NCI-H524 treated with DMSO at 0.1 percent for 48 hours (cell line): ENCODE measurements at regions not wholly inside any gene's neighbourhood (a gene's known extent, or its start where the extent isn't known, plus 50 kb on each side); places are given as distances from the start of the nearest gene placed in this dataset.

Experiments used
- DNase-seq: peaks from one replicate; lab custom pipeline; 2025; lab: John Stamatoyannopoulos, UW

GRCh38 chr7:130970196-130970595, 236.2 kb upstream of the KLF14 start:
- DNase-seq: no peak

- DNase-seq: no peak
Observed at GRCh38 chr7:130970696-130971095, 236.7 kb upstream of the KLF14 start.

DNA sequence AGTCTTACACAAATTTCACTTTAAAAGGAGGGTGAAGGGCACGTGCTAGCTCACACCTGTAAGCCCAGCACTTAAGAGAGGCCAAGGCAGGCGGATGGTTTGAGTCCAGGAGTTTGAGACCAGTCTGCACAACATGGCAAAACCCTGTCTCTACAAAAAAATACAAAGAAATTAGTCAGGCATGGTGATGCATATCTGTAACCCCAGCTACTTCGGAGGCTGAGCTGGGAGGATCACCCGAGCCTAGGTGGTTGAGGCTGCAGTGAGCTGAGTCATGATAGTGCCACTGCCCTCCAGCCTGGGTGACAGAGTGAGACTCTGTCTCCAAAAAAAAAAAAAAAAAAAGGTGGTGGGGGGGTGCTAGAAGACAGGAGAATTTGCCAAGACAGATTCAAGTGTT, 237.3 kb upstream of the KLF14 start:
- no peak for DNase-seq

GRCh38 chr7:130972201-130972600, 238.2 kb upstream of the KLF14 start:
- no peak for DNase-seq

DNA sequence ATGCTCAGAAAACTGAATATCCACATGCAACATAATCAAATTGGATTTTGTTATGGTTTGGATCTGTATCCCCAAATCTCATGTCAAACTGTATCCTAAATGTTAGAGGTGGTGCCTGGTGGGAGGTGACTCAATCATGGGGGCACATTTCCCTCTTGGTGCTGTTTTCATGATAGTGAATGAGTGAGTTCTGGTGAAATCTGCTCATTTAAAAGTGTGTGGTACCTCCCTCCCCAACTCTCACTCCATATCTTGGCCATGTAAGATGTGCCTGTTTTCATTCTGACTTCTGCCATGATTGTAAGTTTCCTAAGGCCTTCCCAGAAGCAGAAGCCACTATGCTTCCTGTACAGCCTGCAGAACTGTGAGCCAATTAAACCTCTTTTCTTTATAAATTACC, 239.6 kb upstream of the KLF14 start:
- no peak for DNase-seq

DNA sequence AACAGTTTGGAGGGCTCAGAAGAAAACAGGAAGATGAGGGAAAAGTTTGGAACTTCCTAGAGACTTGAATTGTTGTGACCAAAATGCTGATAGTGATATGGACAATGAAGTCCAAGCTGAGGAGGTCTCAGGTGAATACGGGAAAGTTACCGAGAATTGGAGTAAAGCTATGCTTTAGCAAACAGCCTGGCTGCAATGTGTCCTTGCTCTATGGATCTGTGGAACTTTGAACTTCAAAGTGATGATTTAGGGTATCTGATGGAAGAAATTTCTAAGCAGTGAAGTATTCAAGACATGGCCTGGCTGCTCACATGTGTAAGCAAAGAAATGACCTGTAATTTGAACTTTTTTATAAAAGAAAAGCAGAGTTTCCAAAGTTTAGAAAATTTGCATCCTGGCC, 240.2 kb upstream of the KLF14 start:
- no peak for DNase-seq

GRCh38 chr7:130974794-130975193, 240.8 kb upstream of the KLF14 start:
- DNase-seq: no peak

GRCh38 chr7:130975731-130976130, 241.7 kb upstream of the KLF14 start:
- DNase-seq: no peak

GRCh38 chr7:130982160-130982638, 248.2 kb upstream of the KLF14 start:
- no peak for DNase-seq

GRCh38 chr7:130982651-130983050, 248.6 kb upstream of the KLF14 start:
- no peak for DNase-seq

- DNase-seq: no peak
Observed at GRCh38 chr7:130985361-130985760, 251.4 kb upstream of the KLF14 start.

- no peak for DNase-seq
Observed at GRCh38 chr7:130986261-130986690, 252.3 kb upstream of the KLF14 start.

DNA sequence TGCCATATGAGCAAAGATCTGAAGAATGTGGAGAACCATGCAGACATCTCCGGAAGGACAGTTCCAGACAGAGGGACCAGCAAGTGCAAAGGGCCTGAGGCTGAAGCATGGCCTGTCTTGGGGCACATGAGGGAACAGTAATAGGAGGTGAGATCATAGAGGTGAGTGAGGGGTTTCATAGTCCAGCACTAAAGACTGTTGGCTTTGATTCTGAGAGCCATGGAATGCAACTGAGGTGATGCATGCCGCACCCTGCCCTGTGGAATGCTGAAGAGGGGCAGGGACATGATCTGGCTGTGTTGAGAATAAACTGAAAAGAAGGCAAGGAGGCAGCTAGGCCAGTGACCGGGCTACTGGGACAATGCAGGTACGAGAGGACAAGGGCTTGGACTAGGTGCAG, 253.1 kb upstream of the KLF14 start:
- no peak for DNase-seq

DNA sequence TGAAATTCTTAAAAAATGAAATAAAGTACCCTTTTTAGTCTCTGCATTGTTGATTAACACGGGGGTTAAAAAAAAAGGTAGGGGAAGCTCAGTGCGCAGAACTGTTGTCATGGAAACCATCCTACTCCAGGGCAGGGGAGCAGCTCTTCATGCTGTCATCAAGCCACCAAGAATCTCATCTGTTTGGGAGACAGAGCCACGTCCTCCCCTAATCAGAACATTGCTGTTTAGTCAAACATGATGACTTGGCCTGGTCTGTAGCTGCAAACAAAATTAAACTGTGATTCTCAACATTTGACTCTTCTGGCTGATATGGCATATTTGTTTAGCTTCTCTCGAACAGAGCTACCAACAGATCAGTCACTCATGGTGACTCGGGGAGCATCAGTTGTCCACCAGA, 254.4 kb upstream of the KLF14 start:
- DNase-seq: no peak

- no peak for DNase-seq
Observed at GRCh38 chr7:130989101-130989795, 255.2 kb upstream of the KLF14 start.

DNA sequence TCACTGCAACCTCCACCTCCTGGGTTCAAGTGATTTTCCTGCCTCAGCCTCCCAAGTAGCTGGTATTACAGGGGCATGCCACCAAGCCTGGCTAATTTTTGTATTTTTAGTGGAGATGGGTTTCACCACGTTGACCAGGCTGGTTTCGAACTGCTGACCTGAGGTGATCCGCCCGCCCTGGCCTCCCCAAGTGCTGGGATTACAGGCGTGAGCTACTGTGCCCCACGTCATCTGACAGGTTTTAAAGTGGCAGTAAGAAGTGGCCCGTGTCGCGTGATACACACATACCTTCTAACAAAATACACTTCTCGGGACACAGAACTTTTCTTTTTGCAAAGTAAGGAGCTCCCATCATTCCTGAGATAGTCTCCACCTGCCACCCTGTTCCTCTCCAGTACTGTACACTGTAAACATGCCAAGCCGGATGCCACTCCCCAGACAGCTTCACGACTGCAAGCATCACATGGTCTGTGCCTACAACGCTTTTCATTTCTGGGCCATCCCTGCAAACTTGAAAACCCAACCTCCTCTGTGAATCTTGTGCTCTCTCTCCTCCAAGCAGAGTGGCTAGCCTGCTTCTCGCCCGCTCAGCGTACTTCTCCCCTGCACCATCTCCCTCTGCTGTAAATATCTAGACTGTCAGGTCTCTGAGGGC, 256.3 kb upstream of the KLF14 start:
- DNase-seq: no peak

DNA sequence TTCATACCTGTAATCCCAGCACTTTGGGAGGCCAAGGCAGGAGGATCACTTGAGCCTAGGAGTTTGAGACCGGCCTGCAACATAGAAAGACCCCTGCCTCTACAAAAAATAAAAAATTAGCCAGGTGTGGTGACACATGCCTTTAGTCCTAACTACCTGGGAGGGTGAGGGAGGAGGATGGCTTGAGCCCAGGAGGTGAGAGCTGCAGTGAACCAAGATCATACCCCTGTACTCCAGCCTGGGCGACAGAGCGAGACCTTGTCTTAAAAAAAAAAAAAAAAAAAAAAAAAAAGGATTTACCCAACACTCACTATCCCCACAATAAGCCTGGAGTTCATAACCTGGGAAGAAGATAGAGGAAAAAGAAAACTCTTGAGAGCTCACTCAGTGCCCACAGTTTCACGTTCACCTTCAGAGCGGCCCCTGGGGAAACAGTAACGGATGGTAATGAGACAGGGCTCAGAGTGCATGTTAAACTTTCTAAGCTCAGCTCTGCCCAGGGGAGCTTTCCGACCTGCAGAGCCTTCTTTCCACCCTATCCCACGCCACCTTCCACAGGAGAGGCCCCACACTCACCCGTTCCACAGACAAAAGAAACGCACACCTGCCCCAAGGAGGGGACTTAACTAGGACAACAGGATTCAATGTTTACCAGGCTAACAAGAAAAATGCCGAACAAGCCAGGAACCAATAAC, 259.8 kb upstream of the KLF14 start:
- DNase-seq: no peak

- DNase-seq: no peak
Observed at GRCh38 chr7:130994378-130995115, 260.5 kb upstream of the KLF14 start.

DNA sequence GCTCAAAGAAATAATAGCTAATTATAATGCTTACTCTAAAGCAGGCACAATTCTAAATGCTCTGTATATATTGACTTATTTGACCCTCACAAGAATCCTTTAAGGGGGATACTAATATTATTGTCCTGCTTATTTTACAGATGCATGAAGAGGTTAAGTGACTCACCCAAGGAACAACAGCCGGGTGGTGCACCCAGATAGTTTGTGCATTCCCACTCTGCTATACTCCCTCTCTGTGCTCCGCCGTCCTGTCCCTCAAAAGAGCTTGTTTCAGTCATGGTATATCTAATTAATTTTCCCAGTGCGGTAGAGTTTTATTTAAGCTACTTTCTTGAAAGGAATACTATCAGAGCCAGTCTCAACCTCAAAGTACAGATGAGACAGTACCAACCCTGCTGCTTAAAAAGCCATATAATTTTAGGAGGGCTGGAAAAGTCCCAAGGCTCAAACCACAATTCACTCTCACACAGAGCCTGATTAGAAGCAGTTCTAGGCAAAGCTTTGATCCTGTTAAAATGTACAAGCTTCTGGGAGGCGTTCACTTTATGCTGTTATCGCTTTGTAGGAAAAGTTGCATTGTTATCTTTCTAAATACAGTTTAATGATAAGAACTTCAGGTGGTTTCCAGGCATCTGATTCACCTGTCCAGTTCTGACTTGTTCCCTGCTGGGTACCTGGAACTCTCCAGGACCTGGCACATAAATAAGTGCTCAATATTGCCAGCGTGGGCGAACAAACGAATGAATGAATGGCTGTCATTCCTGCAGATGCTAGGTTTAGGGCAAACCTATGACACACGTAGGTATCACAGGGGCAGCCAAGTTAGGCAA, 261.5 kb upstream of the KLF14 start:
- DNase-seq: no peak

DNA sequence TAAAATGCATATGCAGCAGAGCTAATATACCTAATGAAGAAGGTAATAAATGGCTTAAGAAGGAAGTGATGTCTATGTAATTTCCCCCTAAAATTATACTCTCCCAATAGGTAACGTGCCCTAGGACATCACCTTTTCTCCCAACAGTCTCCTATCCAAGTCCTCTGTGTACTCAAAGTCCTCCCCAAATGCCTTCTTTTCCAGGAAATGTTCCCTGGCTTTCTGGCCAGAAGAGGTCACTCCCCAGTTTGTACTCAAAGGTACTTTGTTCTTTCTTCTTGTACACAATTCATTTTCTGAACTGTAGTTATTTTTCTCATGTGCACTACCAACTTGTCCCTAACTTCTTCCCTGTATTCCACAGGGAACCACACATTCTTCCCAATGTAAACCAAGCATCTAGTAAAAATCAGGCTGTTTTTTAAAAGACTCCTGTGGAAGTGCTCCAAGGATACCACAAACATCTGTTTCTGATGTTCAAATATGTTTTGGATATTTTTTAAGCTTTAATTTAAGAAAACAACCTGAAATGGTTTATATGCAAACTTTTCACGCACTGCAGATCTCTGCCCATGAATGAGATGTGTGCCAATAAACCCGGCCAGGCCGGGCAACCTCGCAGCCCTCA, 262.3 kb upstream of the KLF14 start:
- DNase-seq: no peak

DNA sequence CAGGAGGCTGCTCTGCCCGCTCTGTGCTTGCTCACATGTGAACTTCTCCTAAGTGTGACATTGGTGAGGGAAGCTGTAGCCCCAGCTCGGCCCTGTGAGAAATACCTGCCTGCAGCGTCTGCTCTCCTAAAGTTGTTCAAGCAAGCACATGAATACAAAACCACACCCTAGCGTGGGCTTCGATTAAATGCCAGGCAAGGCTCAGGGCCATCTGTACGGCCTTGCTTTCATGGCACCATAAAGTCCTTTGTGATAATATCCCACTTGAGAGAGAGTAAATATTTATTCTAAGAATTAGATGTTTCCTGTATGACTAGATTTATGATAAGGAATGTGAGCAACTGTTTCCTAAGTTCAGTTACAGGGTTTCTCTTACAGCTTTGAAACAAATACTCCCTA, 262.8 kb upstream of the KLF14 start:
- DNase-seq: no peak
